ENCODE measurements at regions not wholly inside any gene's neighbourhood (a gene's known extent, or its start where the extent isn't known, plus 50 kb on each side); places are given as distances from the start of the nearest gene placed in this dataset.

DNA sequence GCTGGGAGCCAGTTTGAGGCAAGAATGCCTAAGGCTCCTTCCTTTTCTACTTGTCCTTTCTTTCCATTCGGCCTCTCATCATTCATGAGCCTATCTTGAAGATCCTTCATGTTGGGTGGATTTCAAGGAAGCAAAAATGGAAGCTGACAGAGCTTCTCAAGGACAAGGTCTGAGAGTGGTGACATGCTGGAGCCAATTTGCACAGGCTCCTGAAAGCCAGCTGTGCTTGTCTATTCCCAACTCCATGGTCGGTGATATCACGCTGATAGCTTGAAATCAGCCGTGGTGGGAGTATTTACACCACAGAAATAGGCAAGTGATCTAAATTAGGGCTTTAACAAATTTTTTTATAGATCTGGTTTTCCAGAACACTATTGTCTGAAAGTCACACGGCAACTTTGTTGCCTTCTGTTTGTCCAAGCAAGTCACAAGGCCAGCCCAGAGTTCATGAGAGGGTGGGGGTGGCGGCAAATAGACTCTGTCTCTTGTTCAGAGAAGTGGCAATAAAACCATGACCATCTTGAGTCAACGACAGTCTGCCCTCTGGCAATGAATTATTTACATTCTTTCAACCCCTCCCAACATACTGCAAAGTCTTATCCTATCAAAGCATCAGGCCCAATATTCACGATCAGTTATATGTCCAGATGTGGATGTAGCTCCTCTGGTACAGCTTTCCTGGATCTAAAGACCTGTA lies 49.9 kb upstream of the SLC35F5 start:
- 80 to 87% methylated on average over 8 of the region's 8 CpGs for WGBS, 2 donors
- TF ChIP-seq, protein P1, sequence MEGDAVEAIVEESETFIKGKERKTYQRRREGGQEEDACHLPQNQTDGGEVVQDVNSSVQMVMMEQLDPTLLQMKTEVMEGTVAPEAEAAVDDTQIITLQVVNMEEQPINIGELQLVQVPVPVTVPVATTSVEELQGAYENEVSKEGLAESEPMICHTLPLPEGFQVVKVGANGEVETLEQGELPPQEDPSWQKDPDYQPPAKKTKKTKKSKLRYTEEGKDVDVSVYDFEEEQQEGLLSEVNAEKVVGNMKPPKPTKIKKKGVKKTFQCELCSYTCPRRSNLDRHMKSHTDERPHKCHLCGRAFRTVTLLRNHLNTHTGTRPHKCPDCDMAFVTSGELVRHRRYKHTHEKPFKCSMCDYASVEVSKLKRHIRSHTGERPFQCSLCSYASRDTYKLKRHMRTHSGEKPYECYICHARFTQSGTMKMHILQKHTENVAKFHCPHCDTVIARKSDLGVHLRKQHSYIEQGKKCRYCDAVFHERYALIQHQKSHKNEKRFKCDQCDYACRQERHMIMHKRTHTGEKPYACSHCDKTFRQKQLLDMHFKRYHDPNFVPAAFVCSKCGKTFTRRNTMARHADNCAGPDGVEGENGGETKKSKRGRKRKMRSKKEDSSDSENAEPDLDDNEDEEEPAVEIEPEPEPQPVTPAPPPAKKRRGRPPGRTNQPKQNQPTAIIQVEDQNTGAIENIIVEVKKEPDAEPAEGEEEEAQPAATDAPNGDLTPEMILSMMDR (IDR thresholded peaks at IDR 0.05): no peak
- intact Hi-C loops (cut with DNase I): no loop called here
- no peaks in the 10 kb centered on the region for H3K4me1 ChIP-seq
- DNase-seq: no peak
- H3K9me3 ChIP-seq: no peaks in the 10 kb centered on the region
- no peak overlapping the region for H3K27ac ChIP-seq
- no peak overlapping the region for H3K4me3 ChIP-seq
- H3K36me3 ChIP-seq: no peaks in the 10 kb centered on the region
- no peaks in the 10 kb centered on the region for H3K27me3 ChIP-seq
- ATAC-seq: no peak

Measured in heart right ventricle (tissue), 16 donors.